ENCODE measurements at regions not wholly inside any gene's neighbourhood (a gene's known extent, or its start where the extent isn't known, plus 50 kb on each side); places are given as distances from the start of the nearest gene placed in this dataset.

- Histone ChIP-seq H3K4me1 (no peaks in the 10 kb centered on the region), H3K9me3 (no peaks in the 10 kb centered on the region), H3K27ac (no peak overlapping the region), H3K36me3 (ENCODE audit: low read depth, missing control alignments) (no peaks in the 10 kb centered on the region), H3K4me3 (no peak overlapping the region), H3K27me3 (no peaks in the 10 kb centered on the region)
- intact Hi-C loops (cut with DNase I; ENCODE audit: low total_unique reads), result no loop called here
- TF ChIP-seq CTCF (IDR thresholded peaks at IDR 0.05) (no peak), POLR2A (IDR thresholded peaks at IDR 0.05) (no peak)
- DNase-seq, result no peak
These were observed 105.0 kb downstream of the HAUS1 start for GRCh38 chr18:46209161-46209560.

GRCh38 chr18:46211816-46212215 is 107.6 kb downstream of the HAUS1 start:
- no peaks in the 10 kb centered on the region for H3K4me1 ChIP-seq
- DNase-seq, result no peak
- no peaks in the 10 kb centered on the region for H3K36me3 ChIP-seq (ENCODE audit: low read depth, missing control alignments)
- no peaks in the 10 kb centered on the region for H3K27me3 ChIP-seq
- H3K4me3 ChIP-seq, result no peak overlapping the region
- no peak overlapping the region for H3K27ac ChIP-seq
- intact Hi-C loops (cut with DNase I; ENCODE audit: low total_unique reads), result no loop called here
- no peaks in the 10 kb centered on the region for H3K9me3 ChIP-seq
- TF ChIP-seq CTCF (IDR thresholded peaks at IDR 0.05) (no peak), POLR2A (IDR thresholded peaks at IDR 0.05) (no peak)
- WGBS, 2 donors, result 33 to 38% methylated on average over 1 of the region's 1 CpG

- no peak for DNase-seq
- intact Hi-C loops (cut with DNase I; ENCODE audit: low total_unique reads), result no loop called here
- WGBS, 2 donors, result 79 to 81% methylated on average over 2 of the region's 2 CpGs
- TF ChIP-seq CTCF (IDR thresholded peaks at IDR 0.05) (no peak), POLR2A (IDR thresholded peaks at IDR 0.05) (no peak)
- no peak overlapping the region for H3K27ac ChIP-seq
- H3K4me1 ChIP-seq, result no peaks in the 10 kb centered on the region
- H3K36me3 ChIP-seq (ENCODE audit: low read depth, missing control alignments), result no peaks in the 10 kb centered on the region
- H3K9me3 ChIP-seq, result no peaks in the 10 kb centered on the region
- H3K27me3 ChIP-seq, result no peaks in the 10 kb centered on the region
- H3K4me3 ChIP-seq, result no peak overlapping the region
These were observed 108.2 kb downstream of the HAUS1 start for GRCh38 chr18:46212398-46212797.

GRCh38 chr18:46213295-46213694 is 109.1 kb downstream of the HAUS1 start:
- Histone ChIP-seq H3K36me3 (ENCODE audit: low read depth, missing control alignments) (no peaks in the 10 kb centered on the region), H3K4me3 (no peak overlapping the region), H3K4me1 (no peaks in the 10 kb centered on the region), H3K27me3 (no peaks in the 10 kb centered on the region), H3K27ac (no peak overlapping the region), H3K9me3 (no peaks in the 10 kb centered on the region)
- TF ChIP-seq POLR2A (IDR thresholded peaks at IDR 0.05), result no peak
- peak in 2 of 3 experiments; percentile 12 to 19 for TF ChIP-seq CTCF (IDR thresholded peaks at IDR 0.05)
- DNase-seq, result no peak
- 70 to 72% methylated on average over 3 of the region's 3 CpGs for WGBS, 2 donors
- intact Hi-C loops (cut with DNase I; ENCODE audit: low total_unique reads), result no loop called here

- Histone ChIP-seq H3K4me3 (no peak overlapping the region), H3K27me3 (no peaks in the 10 kb centered on the region), H3K9me3 (no peaks in the 10 kb centered on the region), H3K36me3 (ENCODE audit: low read depth, missing control alignments) (no peaks in the 10 kb centered on the region), H3K4me1 (no peaks in the 10 kb centered on the region), H3K27ac (no peak overlapping the region)
- TF ChIP-seq POLR2A (IDR thresholded peaks at IDR 0.05) (no peak), CTCF (IDR thresholded peaks at IDR 0.05) (no peak)
- intact Hi-C loops (cut with DNase I; ENCODE audit: low total_unique reads), result no loop called here
- 96 to 97% methylated on average over 1 of the region's 1 CpG for WGBS, 2 donors
- DNase-seq, result no peak
These were observed 110.2 kb downstream of the HAUS1 start for GRCh38 chr18:46214435-46214834.
